Sigmoid colon (tissue), 3 donors: ENCODE measurements at regions not wholly inside any gene's neighbourhood (a gene's known extent, or its start where the extent isn't known, plus 50 kb on each side); places are given as distances from the start of the nearest gene placed in this dataset.

Experiments used
- small RNA-seq, 3 donors: library from RNA; depleted of rRNA; stranded (forward); fragments of <200 nt; gene quantifications; one replicate each; pipeline ENCODE3, GENCODE V24; 2016

Small RNA genes lying in the stretch of these regions (small RNA-seq; reads per million reads assigned to genes)
- 0.15 to 1.6 (median 1.3) reads per million in 3 donors for gene MIR190A
- 0 reads per million in 3 donors for gene MIR6085
- 0 reads per million in 3 donors for gene MIR8067
- gene RF00017, result 0 reads per million in 3 donors
